SK-N-SH (cell line): ENCODE measurements at regions not wholly inside any gene's neighbourhood (a gene's known extent, or its start where the extent isn't known, plus 50 kb on each side); places are given as distances from the start of the nearest gene placed in this dataset.

Source experiments
- CTCF ChIA-PET: fragments of 300-600, 350-600 bp; formaldehyde crosslinking; extraction: SDS; loops from one replicate; lab custom pipeline; 2021; lab: Yijun Ruan, JAX
- POLR2A ChIA-PET: fragments of 350-600 bp; sonication (Branson Sonifier 250); formaldehyde crosslinking; extraction: SDS; loops from one replicate; lab custom pipeline; 2020; ENCODE audit warnings: antibody characterized with exemption, inconsistent platforms; lab: Yijun Ruan, JAX
- DNase-seq: peaks from one replicate; pipeline ENCODE4 v3.0.0; 2012
- H2AFZ ChIP-seq: fragments of 200-600 bp; sonication (generic); 2 replicates; pipeline ENCODE4 v1.8.1; 2016; ENCODE audit warnings: antibody characterized with exemption, mild to moderate bottlenecking, low read depth
- H3F3A ChIP-seq: fragments of 200-600 bp; sonication (generic); replicated peaks from 2 replicates; pipeline ENCODE3; 2016; ENCODE audit warnings: antibody characterized with exemption, mild to moderate bottlenecking; ENCODE audit not compliant: insufficient read depth
- H3K27ac ChIP-seq, 2 experiments: fragments of 200-500 bp in 1 of 2; fragments of 200-600 bp in 1 of 2; sonication (Bioruptor generic) in 1 of 2; sonication (generic), shearing (Covaris generic) in 1 of 2; 2 replicates each; pipeline versions ENCODE4 v1.5.1 to v1.6.1; 2014 to 2016; ENCODE audit warnings: low read depth in 2 of 2, inconsistent platforms in 1 of 2, low read length in 1 of 2, mild to moderate bottlenecking in 1 of 2, mixed read lengths in 1 of 2
- H3K27me3 ChIP-seq: fragments of 200-600 bp; sonication (generic), shearing (Covaris generic); 2 replicates; pipeline ENCODE4 v1.6.1; 2016; ENCODE audit warnings: mixed run types; ENCODE audit not compliant: insufficient read depth
- H3K36me3 ChIP-seq, 2 experiments: fragments of 200-500 bp in 1 of 2; fragments of 200-600 bp in 1 of 2; sonication (Bioruptor generic) in 1 of 2; sonication (generic) in 1 of 2; replicated peaks in 1 of 2; 2 replicates each; pipeline versions ENCODE3 to v1.5.1; 2014 to 2016; ENCODE audit warnings: low read length in 1 of 2, mild to moderate bottlenecking in 1 of 2; ENCODE audit not compliant: insufficient read depth in 2 of 2, control insufficient read depth in 1 of 2
- H3K4me1 ChIP-seq, 2 experiments: fragments of 200-500 bp in 1 of 2; fragments of 200-600 bp in 1 of 2; sonication (Bioruptor generic) in 1 of 2; sonication (generic), shearing (Covaris generic) in 1 of 2; 2 replicates each; pipeline versions ENCODE4 v1.5.1 to v1.6.1; 2014 to 2016; ENCODE audit warnings: low read depth in 1 of 2, low read length in 1 of 2, mixed run types in 1 of 2; ENCODE audit not compliant: insufficient read depth in 2 of 2, control insufficient read depth in 1 of 2
- H3K4me2 ChIP-seq: fragments of 200-600 bp; sonication (generic), shearing (Covaris generic); 2 replicates; pipeline ENCODE4 v1.6.1; 2017; ENCODE audit warnings: mixed run types
- H3K4me3 ChIP-seq, 2 experiments: fragments of 200-500 bp in 1 of 2; fragments of 200-600 bp in 1 of 2; sonication (Bioruptor generic) in 1 of 2; sonication (generic), shearing (Covaris generic) in 1 of 2; 2 replicates each; pipeline versions ENCODE4 v1.5.1 to v1.8.1; 2014 to 2016; ENCODE audit warnings: low read depth in 2 of 2, inconsistent platforms in 1 of 2, low read length in 1 of 2, mild to moderate bottlenecking in 1 of 2, mixed read lengths in 1 of 2, moderate library complexity in 1 of 2
- H3K79me2 ChIP-seq: fragments of 200-600 bp; sonication (generic); 2 replicates; pipeline ENCODE4 v1.8.1; 2017; ENCODE audit warnings: mild to moderate bottlenecking; ENCODE audit not compliant: insufficient read depth
- H3K9ac ChIP-seq: fragments of 200-600 bp; sonication (generic); 2 replicates; pipeline ENCODE4 v1.6.1; 2017; ENCODE audit warnings: mixed run types
- H3K9me2 ChIP-seq: fragments of 200-600 bp; sonication (generic); 2 replicates; pipeline ENCODE4 v1.6.1; 2017; ENCODE audit warnings: mixed run types
- H3K9me3 ChIP-seq: fragments of 200-600 bp; sonication (generic); 2 replicates; pipeline ENCODE4 v1.6.1; 2017; ENCODE audit warnings: mixed run types, mild to moderate bottlenecking, moderate library complexity
- H4K20me1 ChIP-seq: fragments of 200-600 bp; sonication (generic); 2 replicates; pipeline ENCODE4 v1.6.1; 2017; ENCODE audit warnings: mild to moderate bottlenecking, mixed run types; ENCODE audit not compliant: insufficient read depth
- CHD2 ChIP-seq: fragments of 150-350 bp; IDR thresholded peaks from 2 replicates; pipeline ENCODE4 v1.6.1; 2018; ENCODE audit warnings: low read length; ENCODE audit not compliant: partially characterized antibody
- EP300 ChIP-seq, 2 experiments: IDR thresholded peaks; 2 replicates each; pipeline versions ENCODE4 v1.4.0 to v1.6.1; 2012; ENCODE audit warnings: borderline replicate concordance in 1 of 2, low read depth in 1 of 2, low read length in 1 of 2
- EZH2phosphoT487 ChIP-seq: fragments of 200-600 bp; sonication (generic); IDR thresholded peaks from 2 replicates; pipeline ENCODE4 v1.6.1; 2017; ENCODE audit warnings: low read depth, mixed run types, mild to moderate bottlenecking, antibody characterized with exemption, moderate library complexity, borderline replicate concordance
- FOXJ3 ChIP-seq: sonication (generic); formaldehyde crosslinking; IDR thresholded peaks from 2 replicates; pipeline ENCODE4 v1.5.1; 2020; ENCODE audit warnings: mild to moderate bottlenecking, missing genetic modification reagents
- GABPA ChIP-seq: IDR thresholded peaks from 2 replicates; pipeline ENCODE4 v1.4.0; 2012; ENCODE audit warnings: low read depth, mild to moderate bottlenecking
- GATA2 ChIP-seq: sonication (generic); formaldehyde crosslinking; IDR thresholded peaks from 2 replicates; pipeline ENCODE4 v1.5.0; 2020; ENCODE audit warnings: mild to moderate bottlenecking, missing genetic modification reagents
- JUND ChIP-seq: IDR thresholded peaks from 2 replicates; pipeline ENCODE4 v1.4.0; 2012
- MEF2A ChIP-seq: IDR thresholded peaks from 2 replicates; pipeline ENCODE4 v1.4.0; 2012; ENCODE audit warnings: low read depth, borderline replicate concordance
- MXI1 ChIP-seq: IDR thresholded peaks from 2 replicates; pipeline ENCODE4 v1.6.1; 2012; ENCODE audit warnings: mild to moderate bottlenecking, low read depth, low read length, improper control_type of control experiment
- POLR2AphosphoS5 ChIP-seq: IDR thresholded peaks from 2 replicates; pipeline ENCODE4 v1.6.1; 2012; ENCODE audit warnings: low read depth, low read length
- RCOR1 ChIP-seq: fragments of 150-350 bp; IDR thresholded peaks from 2 replicates; pipeline ENCODE4 v1.6.1; 2017; ENCODE audit warnings: antibody characterized with exemption, low read length
- RFX5 ChIP-seq: IDR thresholded peaks from 2 replicates; pipeline ENCODE4 v1.6.1; 2012; ENCODE audit warnings: mild to moderate bottlenecking, improper control_type of control experiment, low read length
- TCF12 ChIP-seq: IDR thresholded peaks from 2 replicates; pipeline ENCODE4 v1.4.0; 2012
- TEAD4 ChIP-seq: IDR thresholded peaks from 2 replicates; pipeline ENCODE4 v1.4.0; 2012; ENCODE audit warnings: mild to moderate bottlenecking, borderline replicate concordance; ENCODE audit not compliant: insufficient read depth
- YY1 ChIP-seq: IDR thresholded peaks from 2 replicates; pipeline ENCODE4 v1.4.0; 2012; ENCODE audit warnings: low read depth, mild to moderate bottlenecking
- WGBS: methylation state at CpG from one replicate; pipeline ENCODE4 v1.1.6; 2017; ENCODE audit warnings: low lambda C conversion rate; 5-methylcytosine and 5-hydroxymethylcytosine counted together
- TF ChIP-seq, protein P1 (sequence below): IDR thresholded peaks from 2 replicates; pipeline ENCODE4; 2012
- TF ChIP-seq, protein P2 (sequence below): IDR thresholded peaks from 2 replicates; pipeline ENCODE4 v1.4.0; 2012; ENCODE audit warnings: low read depth, borderline replicate concordance

DNA sequence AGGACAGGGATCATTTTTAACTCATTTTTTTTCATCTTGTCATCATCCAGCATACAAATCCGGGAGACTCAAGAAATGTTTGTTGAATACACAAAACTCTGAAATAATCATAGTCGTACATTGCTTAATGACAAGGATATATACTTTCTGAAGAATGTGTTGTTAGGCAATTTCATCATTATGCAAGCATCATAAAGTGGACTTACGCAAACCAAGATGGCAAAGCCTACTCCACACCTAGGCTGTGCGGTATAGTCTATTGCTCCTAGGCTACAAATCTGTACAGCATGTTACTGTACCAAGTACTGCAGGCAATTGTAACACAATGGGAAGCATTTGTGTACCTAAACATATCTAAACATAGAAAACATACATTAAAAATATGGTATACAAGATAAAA lies 264.1 kb downstream of the TSHZ3 start:
- Histone ChIP-seq H3K27ac (no peak overlapping the region), H2AFZ (no peak overlapping the region), H3K27me3 (no peaks in the 10 kb centered on the region), H3F3A (no peaks in the 10 kb centered on the region), H3K4me2 (no peak overlapping the region), H4K20me1 (no peaks in the 10 kb centered on the region), H3K9me3 (no peaks in the 10 kb centered on the region), H3K9me2 (no peaks in the 10 kb centered on the region), H3K79me2 (no peaks in the 10 kb centered on the region), H3K4me1 (no peaks in the 10 kb centered on the region), H3K4me3 (no peak overlapping the region), H3K9ac (no peak overlapping the region), H3K36me3 (no peaks in the 10 kb centered on the region)
- TF ChIP-seq MXI1 (no peak), EZH2phosphoT487 (no peak), YY1 (no peak), TCF12 (no peak), FOXJ3 (CRISPR knock-in tag) (no peak), EP300 (IDR thresholded peaks at IDR 0.05; ENCODE audit: borderline replicate concordance in 1 of 2, low read depth in 1 of 2, low read length in 1 of 2) (no peak), RFX5 (no peak)
- 69% methylated on average over 4 of the region's 4 CpGs for WGBS
- DNase-seq, result no peak
- ChIA-PET CTCF (interaction anchor here (1.6 kb wide), 1 partner anchor 16 kb away, joined by 3 read pairs; no protein-coding TSS in a partner anchor), POLR2A (no interaction called here)

DNA sequence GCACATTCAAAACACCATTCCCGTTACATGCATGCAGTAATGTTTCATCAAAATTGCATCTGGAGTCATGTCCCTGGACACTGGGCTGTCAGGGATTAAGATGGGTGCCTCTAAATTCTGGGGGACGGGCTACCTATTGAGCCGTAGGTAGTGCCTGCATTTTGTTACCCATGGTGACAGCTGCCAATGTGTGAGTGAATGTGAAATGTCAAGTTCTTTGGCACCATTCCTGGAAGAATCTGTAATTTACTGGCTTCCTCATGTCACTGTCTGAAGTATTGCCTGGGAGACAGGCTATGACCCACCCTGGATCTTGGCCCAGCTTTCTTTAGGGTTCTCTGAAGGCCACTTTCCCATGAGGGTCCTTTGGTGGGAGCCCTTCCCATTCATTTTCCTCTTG lies 266.1 kb downstream of the TSHZ3 start:
- Histone ChIP-seq H3K36me3 (no peaks in the 10 kb centered on the region), H3K4me3 (no peak overlapping the region), H3K4me1 (no peaks in the 10 kb centered on the region), H3K9me2 (no peaks in the 10 kb centered on the region), H3K27ac (no peak overlapping the region), H3K9ac (no peak overlapping the region), H2AFZ (no peak overlapping the region), H4K20me1 (no peaks in the 10 kb centered on the region), H3K4me2 (no peak overlapping the region), H3K27me3 (no peaks in the 10 kb centered on the region), H3F3A (no peaks in the 10 kb centered on the region), H3K9me3 (no peaks in the 10 kb centered on the region), H3K79me2 (no peaks in the 10 kb centered on the region)
- 33% methylated on average over 3 of the region's 3 CpGs for WGBS
- POLR2A ChIA-PET, result no interaction called here
- CTCF ChIA-PET, result interaction anchor here (0.9 kb wide), 1 partner anchor 400 kb away, joined by 3 read pairs; no protein-coding TSS in a partner anchor
- no peak for DNase-seq
- TF ChIP-seq JUND (no peak), POLR2AphosphoS5 (no peak), CHD2 (no peak), RCOR1 (no peak), GABPA (no peak)
- TF ChIP-seq, protein P1, sequence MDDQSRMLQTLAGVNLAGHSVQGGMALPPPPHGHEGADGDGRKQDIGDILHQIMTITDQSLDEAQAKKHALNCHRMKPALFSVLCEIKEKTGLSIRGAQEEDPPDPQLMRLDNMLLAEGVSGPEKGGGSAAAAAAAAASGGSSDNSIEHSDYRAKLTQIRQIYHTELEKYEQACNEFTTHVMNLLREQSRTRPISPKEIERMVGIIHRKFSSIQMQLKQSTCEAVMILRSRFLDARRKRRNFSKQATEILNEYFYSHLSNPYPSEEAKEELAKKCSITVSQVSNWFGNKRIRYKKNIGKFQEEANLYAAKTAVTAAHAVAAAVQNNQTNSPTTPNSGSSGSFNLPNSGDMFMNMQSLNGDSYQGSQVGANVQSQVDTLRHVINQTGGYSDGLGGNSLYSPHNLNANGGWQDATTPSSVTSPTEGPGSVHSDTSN, result no peak

DNA sequence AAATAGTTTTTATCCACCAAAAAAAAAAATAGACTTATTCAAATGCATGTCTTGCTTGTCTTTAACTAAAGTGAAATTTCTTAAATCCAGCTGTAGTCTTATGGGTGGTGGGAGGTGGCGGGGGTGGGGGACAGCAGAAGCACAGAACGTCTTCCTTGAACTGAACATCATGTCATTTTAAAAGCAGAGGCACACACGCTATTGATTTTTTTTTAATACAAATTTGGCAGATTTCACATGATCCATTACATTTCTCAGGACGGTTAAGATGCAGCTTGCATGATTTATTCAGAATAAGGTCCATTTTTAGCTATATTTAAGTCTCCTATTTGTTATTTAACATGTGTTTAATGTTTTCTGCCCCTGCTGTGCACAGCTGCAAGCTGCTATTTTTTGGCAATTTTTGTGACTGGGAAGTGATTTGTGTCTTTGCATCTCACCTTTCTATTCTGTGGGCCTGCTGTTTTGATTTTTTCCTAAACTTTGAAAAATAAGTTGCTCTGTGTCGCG lies 274.0 kb downstream of the TSHZ3 start:
- H3K4me2 ChIP-seq, result no peak overlapping the region
- H3K27me3 ChIP-seq, result no peaks in the 10 kb centered on the region
- no peaks in the 10 kb centered on the region for H3K9me2 ChIP-seq
- no peaks in the 10 kb centered on the region for H4K20me1 ChIP-seq
- H3K4me1 ChIP-seq, result peaks cover 0 to 3% of the 10 kb centered on the region in 2 experiments; a peak in 1 of 4 replicates
- no peak overlapping the region for H3K4me3 ChIP-seq
- ChIA-PET POLR2A (no interaction called here), CTCF (no interaction called here)
- no peak overlapping the region for H2AFZ ChIP-seq
- H3K9me3 ChIP-seq, result no peaks in the 10 kb centered on the region
- H3K79me2 ChIP-seq, result no peaks in the 10 kb centered on the region
- no peak overlapping the region for H3K9ac ChIP-seq
- no peak for DNase-seq
- no peaks in the 10 kb centered on the region for H3K36me3 ChIP-seq
- no peak overlapping the region for H3K27ac ChIP-seq
- 49% methylated on average over 6 of the region's 6 CpGs for WGBS
- H3F3A ChIP-seq, result no peaks in the 10 kb centered on the region
- TF ChIP-seq TEAD4 (no peak), CHD2 (no peak), GATA2 (CRISPR knock-in tag) (no peak), MEF2A (no peak), EZH2phosphoT487 (no peak), RFX5 (no peak), POLR2AphosphoS5 (no peak), GABPA (no peak)
- TF ChIP-seq, protein P2, sequence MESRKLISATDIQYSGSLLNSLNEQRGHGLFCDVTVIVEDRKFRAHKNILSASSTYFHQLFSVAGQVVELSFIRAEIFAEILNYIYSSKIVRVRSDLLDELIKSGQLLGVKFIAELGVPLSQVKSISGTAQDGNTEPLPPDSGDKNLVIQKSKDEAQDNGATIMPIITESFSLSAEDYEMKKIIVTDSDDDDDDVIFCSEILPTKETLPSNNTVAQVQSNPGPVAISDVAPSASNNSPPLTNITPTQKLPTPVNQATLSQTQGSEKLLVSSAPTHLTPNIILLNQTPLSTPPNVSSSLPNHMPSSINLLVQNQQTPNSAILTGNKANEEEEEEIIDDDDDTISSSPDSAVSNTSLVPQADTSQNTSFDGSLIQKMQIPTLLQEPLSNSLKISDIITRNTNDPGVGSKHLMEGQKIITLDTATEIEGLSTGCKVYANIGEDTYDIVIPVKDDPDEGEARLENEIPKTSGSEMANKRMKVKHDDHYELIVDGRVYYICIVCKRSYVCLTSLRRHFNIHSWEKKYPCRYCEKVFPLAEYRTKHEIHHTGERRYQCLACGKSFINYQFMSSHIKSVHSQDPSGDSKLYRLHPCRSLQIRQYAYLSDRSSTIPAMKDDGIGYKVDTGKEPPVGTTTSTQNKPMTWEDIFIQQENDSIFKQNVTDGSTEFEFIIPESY, result no peak
